COR-L47 (cell line): ENCODE measurements at regions not wholly inside any gene's neighbourhood (a gene's known extent, or its start where the extent isn't known, plus 50 kb on each side); places are given as distances from the start of the nearest gene placed in this dataset.

Experiments used
- DNase-seq: peaks from one replicate; lab custom pipeline; 2025; lab: John Stamatoyannopoulos, UW

DNA sequence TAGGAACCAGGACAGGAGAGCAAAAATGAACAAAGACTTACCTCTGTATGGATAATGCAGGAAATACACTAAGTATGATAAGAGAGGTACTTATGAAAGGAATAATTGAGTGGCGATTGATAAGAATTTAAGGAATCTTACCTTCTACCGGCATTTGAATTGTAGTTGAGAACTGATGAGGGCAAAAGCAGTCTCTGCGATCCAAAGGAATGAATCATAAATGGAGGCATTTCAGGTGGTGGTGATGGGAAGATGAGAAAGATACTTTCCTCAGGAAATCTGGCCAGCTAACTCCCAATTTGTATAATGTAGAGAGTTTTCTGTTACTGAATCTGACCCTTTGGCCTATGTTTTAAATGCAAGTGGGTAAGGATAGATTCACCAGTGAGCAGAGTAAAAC is 71.9 kb upstream of the C11orf87 start:
- DNase-seq: no peak

DNA sequence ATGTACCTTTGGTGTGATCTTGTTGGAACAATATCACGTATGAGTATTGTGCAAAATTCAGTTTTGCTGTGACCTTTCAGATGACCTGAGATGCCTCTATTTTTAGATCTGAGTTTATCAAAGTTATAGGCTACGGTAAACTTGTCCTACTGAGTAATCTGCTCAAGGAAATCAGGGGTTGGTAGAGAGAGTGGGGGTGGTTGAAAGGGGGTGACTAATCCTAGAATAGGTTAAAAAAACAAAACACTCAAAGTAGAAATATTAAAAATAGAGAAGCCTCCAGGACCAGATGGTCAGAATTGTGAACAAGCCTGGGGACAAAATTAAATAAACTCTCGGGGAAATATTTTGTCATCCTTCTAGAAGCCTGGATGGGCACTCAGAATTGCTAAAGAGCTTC is 59.9 kb upstream of the C11orf87 start:
- no peak for DNase-seq

DNA sequence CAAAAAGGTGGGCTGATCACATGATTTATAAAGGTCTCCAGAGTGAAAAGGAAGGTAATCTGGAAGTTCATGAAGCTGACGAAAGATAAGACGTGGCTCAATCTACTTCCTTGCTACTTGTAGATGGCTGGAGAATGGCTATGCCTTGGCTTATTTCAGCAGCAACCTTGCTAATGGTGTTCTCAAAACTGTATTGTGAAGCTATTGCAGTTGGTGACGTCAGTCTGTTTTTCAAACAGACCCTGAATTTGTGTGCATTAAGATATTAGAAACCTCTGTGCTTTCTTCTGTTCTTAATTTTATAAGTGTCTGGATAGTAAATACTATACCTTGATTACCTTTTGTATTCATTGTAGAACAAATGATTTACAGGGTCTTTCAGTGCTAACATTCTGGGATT is 58.3 kb upstream of the C11orf87 start:
- DNase-seq: no peak

DNA sequence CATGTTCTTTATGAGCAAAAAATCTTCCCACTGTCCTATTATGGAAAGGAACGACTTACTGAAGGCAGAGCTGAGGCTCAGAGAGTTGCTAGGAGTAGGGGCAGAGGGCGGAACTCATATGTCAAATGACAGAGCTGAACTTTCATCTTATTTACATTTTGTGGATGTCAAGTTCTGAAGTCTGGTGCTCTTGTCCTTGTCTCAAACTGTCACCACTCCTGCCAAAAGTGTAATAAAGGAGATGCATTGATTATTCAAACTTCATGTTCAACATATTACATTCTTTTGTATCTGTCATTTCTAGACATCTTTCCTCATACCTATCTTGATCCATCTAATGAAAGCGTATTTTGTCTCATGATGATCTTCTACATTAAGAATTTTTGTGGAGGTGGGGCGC is 57.1 kb upstream of the C11orf87 start:
- DNase-seq: no peak

DNA sequence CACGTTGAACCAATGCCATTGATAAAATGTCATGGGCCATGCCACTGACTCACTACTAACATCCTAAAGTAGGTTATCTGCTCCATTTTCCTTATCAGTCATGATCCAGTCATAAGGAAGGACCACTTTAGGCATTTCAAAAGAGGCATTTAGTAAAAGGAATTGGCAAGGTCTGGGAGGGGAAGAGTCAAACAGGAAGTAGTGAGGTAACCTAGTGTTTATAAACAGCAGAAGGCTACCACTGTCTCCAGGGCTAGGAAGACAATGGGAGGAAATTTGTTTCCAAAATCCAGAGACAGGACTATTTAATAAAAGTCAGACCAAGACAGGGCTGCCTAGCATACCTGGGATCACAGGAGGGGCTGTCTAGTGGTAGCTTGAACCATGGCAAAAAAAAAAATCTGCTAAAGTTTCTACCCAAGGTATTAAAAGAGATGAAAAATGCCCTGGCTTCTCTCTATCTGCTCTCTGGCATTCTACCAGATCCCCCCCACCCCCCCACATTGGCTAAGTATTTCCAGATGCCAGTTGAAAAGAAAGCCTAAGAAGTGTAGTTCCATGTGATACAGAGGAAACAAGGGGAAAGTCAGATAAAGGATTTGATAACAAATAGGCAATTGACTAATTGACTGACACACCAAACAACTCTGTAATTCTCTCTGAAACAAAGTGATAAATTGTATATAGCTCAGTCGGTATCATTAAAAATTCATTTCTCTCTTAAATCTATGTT is 50.4 kb upstream of the C11orf87 start:
- DNase-seq: no peak
